Esophagus squamous epithelium (tissue), 4 donors: ENCODE measurements at regions not wholly inside any gene's neighbourhood (a gene's known extent, or its start where the extent isn't known, plus 50 kb on each side); places are given as distances from the start of the nearest gene placed in this dataset.

Experiments
- CTCF ChIP-seq, 6 experiments: fragments of 450-650 bp in 4 of 6; fragments of 200-600 bp in 2 of 6; sonication (generic) in 2 of 6; IDR thresholded peaks; one replicate each; pipeline ENCODE4 v1.5.1; 2016 to 2019; ENCODE audit warnings: antibody characterized with exemption in 6 of 6, mild to moderate bottlenecking in 4 of 6, moderate library complexity in 4 of 6
- POLR2A ChIP-seq, 4 donors: fragments of 450-650 bp; IDR thresholded peaks; one replicate each; pipeline ENCODE4 v1.6.1; 2017; ENCODE audit warnings: antibody characterized with exemption in 4 of 4, mild to moderate bottlenecking in 4 of 4, moderate library complexity in 3 of 4

GRCh38 chr12:74971201-74971600 lies 238.4 kb downstream of the KCNC2 start:
- no peak for TF ChIP-seq CTCF (IDR thresholded peaks at IDR 0.05)
- no peak for TF ChIP-seq POLR2A (IDR thresholded peaks at IDR 0.05)
